Choroid plexus epithelial cell (primary cell): ENCODE measurements at regions not wholly inside any gene's neighbourhood (a gene's known extent, or its start where the extent isn't known, plus 50 kb on each side); places are given as distances from the start of the nearest gene placed in this dataset.

ENCODE experiments used
- DNase-seq: peaks from one replicate; pipeline ENCODE4 v3.0.0-alpha.2; 2010; ENCODE audit warnings: low read depth
- H3K4me3 ChIP-seq: 2 replicates; pipeline ENCODE4 v1.5.1; 2011; ENCODE audit warnings: low read depth, mild to moderate bottlenecking, control low read depth, low read length, moderate library complexity
- CTCF ChIP-seq: conservative IDR thresholded peaks from 2 replicates; pipeline ENCODE4 v1.5.1; 2011; ENCODE audit warnings: low read depth, mild to moderate bottlenecking, control low read depth, inconsistent platforms, low read length, moderate library complexity

GRCh38 chr1:55279627-55280026 is 64.5 kb upstream of the USP24 start:
- no peak for DNase-seq
- no peak overlapping the region for H3K4me3 ChIP-seq
- TF ChIP-seq CTCF = no peak

- DNase-seq = no peak
- TF ChIP-seq CTCF = no peak
- no peak overlapping the region for H3K4me3 ChIP-seq
Measured at GRCh38 chr1:55278378-55278777, 63.2 kb upstream of the USP24 start.

- peak; percentile 88 for DNase-seq
- H3K4me3 ChIP-seq = peak overlapping the region; percentile 23
- peak; percentile 90 for TF ChIP-seq CTCF
Measured at GRCh38 chr1:55277377-55278130, 62.4 kb upstream of the USP24 start.

- no peak overlapping the region for H3K4me3 ChIP-seq
- no peak for DNase-seq
Measured at GRCh38 chr1:55276671-55277376, 61.7 kb upstream of the USP24 start.

GRCh38 chr1:55275941-55276341 is 60.8 kb upstream of the USP24 start:
- DNase-seq = peak; percentile 26
- TF ChIP-seq CTCF = no peak
- H3K4me3 ChIP-seq = no peak overlapping the region

More at GRCh38 chr1:55276671-55277376, 61.7 kb upstream of the USP24 start:
- no peak for TF ChIP-seq CTCF

- TF ChIP-seq CTCF = no peak
Measured at GRCh38 chr1:55275151-55275748, 60.1 kb upstream of the USP24 start.

GRCh38 chr1:55272994-55273393 is 57.8 kb upstream of the USP24 start:
- TF ChIP-seq CTCF = no peak
- DNase-seq = no peak
- H3K4me3 ChIP-seq = no peak overlapping the region

More at GRCh38 chr1:55275151-55275748, 60.1 kb upstream of the USP24 start:
- H3K4me3 ChIP-seq = no peak overlapping the region
- peak; percentile 11 for DNase-seq
